Activated CD4-positive, alpha-beta T cell treated with anti-CD3 and anti-CD28 coated beads, Interleukin-2, amount 10 ng/mL, durations not matched to agents 7 days and 5 days (primary cell): ENCODE measurements at regions not wholly inside any gene's neighbourhood (a gene's known extent, or its start where the extent isn't known, plus 50 kb on each side); places are given as distances from the start of the nearest gene placed in this dataset.

ENCODE experiments used
- CTCF ChIA-PET: fragments of 350-600 bp; sonication (Branson Sonifier 250); formaldehyde crosslinking; loops from one replicate; lab custom pipeline; 2021; ENCODE audit warnings: antibody characterized with exemption; lab: Charles Lee
- POLR2A ChIA-PET: fragments of 350-600 bp; sonication (Branson Sonifier 250); formaldehyde crosslinking; loops from one replicate; lab custom pipeline; 2021; ENCODE audit warnings: antibody characterized with exemption; lab: Charles Lee
- DNase-seq: peaks from one replicate; pipeline ENCODE4 v3.0.0-alpha.2; 2020
- H3K27ac Mint-ChIP-seq: one replicate; pipeline ENCODE4 v1.8.0; 2021; ENCODE audit warnings: mild to moderate bottlenecking, moderate library complexity, mixed read lengths
- H3K27me3 Mint-ChIP-seq: one replicate; pipeline ENCODE4 v1.8.0; 2021; ENCODE audit warnings: mixed read lengths
- H3K36me3 Mint-ChIP-seq: one replicate; pipeline ENCODE4 v1.8.0; 2021; ENCODE audit warnings: low read depth, mixed read lengths
- H3K4me1 Mint-ChIP-seq: one replicate; pipeline ENCODE4 v1.8.0; 2021; ENCODE audit warnings: mixed read lengths
- H3K4me3 Mint-ChIP-seq: one replicate; pipeline ENCODE4 v1.8.0; 2021; ENCODE audit warnings: mild to moderate bottlenecking, moderate library complexity, mixed read lengths
- H3K9me3 Mint-ChIP-seq: one replicate; pipeline ENCODE4 v1.8.0; 2021; ENCODE audit warnings: mixed read lengths

DNA sequence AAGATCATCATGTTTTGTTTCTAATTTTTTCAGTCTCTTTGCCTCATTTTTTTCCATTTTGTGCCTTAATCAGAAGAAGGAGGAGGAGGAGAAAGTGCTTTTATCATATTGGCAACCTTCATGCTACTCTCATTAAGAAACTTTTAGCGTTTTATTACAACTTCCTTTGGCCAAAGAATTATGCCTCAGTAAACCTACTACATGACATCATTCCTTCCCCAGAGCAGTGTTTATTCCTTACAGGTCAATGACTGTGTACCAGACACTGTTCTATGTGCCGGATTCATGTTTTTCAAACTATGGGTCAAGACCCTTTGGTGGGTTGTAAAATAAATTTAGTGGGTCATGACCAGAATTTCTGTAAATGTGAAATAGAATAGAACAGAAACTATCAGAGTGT lies 110.4 kb downstream of the SLC30A10 start:
- CTCF ChIA-PET, result no interaction called here
- Mint-ChIP-seq H3K27ac (no peak overlapping the region), H3K36me3 (no peaks in the 10 kb centered on the region), H3K4me3 (no peak overlapping the region), H3K27me3 (no peaks in the 10 kb centered on the region), H3K9me3 (no peaks in the 10 kb centered on the region), H3K4me1 (no peaks in the 10 kb centered on the region)
- POLR2A ChIA-PET, result no interaction called here
- no peak for DNase-seq

DNA sequence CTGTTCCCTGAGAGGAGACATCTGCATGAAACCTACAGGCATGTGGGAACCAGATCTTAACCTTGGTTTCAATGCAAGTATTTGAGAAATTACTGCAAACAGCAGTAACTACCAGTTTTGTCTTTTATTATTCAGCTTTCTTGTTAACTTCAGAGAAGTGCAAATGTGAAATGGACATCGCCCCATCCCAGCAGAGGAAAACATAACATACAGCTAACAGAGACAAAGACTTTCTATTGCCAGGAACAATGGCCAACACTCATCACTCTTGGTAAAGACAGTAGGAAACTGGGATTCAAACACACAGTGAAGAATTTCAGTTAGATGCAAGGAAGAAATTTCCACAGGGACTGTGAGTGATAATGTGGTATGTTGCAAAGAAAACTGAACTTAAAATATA lies 115.1 kb downstream of the SLC30A10 start:
- ChIA-PET POLR2A (no interaction called here), CTCF (no interaction called here)
- no peaks in the 10 kb centered on the region for H3K9me3 Mint-ChIP-seq
- H3K27me3 Mint-ChIP-seq, result no peaks in the 10 kb centered on the region
- H3K36me3 Mint-ChIP-seq, result no peaks in the 10 kb centered on the region
- no peak for DNase-seq
- H3K4me3 Mint-ChIP-seq, result no peak overlapping the region
- no peaks in the 10 kb centered on the region for H3K4me1 Mint-ChIP-seq
- no peak overlapping the region for H3K27ac Mint-ChIP-seq

DNA sequence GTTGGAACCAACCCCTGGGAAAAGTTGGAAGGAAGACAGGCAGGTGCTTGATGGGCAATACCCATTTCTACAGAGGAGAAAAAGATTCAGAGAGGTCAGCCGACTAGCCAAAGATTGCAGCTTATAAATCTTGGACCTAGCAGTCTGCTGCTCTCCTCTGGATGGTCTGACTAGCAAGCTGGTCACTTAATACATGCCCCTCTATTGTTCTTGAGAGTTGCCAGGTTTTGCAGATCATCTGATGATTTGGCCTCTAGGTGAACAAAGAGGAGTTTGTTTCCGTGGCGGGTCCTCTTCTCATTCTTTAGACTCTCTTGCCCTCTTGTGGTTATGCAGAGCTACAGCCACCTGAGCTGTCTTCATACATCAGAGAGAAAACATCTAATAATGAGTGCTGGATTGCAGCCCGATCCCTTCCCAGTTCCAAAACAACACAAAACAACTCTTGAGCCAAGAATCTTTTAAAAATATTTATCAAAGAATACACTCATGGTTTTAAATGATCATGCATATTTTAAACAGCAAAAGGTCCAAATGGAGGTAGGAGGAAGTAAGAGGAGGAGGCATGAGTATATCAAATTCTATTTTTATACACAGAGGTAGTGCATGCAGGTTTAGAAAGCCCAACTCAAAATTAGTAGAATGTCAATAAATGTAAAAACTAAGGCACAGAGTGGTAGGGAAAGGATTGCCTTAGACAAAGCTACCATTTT lies 115.7 kb downstream of the SLC30A10 start:
- H3K4me3 Mint-ChIP-seq, result no peak overlapping the region
- peak; percentile 23 for DNase-seq
- H3K9me3 Mint-ChIP-seq, result no peaks in the 10 kb centered on the region
- no peak overlapping the region for H3K27ac Mint-ChIP-seq
- H3K4me1 Mint-ChIP-seq, result no peaks in the 10 kb centered on the region
- no peaks in the 10 kb centered on the region for H3K36me3 Mint-ChIP-seq
- ChIA-PET CTCF (no interaction called here), POLR2A (no interaction called here)
- H3K27me3 Mint-ChIP-seq, result no peaks in the 10 kb centered on the region

DNA sequence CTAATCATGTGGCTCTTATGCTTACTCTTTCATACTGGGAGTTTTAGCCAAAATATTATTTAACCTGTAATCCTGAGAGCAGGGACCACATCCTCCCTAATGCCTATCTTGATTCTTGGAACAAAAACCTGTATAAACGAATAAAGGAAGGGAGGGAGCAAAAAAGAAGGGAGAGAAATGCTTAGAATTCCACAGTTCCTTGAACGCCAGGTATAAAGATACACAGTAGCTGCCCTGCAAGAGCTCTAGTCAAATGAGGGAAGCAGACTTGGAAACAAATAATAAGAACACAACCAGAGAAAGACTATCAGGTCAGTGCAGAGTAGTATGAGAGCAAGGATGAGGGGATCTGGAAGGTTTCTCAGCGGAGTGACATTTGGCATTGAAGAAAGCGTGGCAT lies 116.3 kb downstream of the SLC30A10 start:
- Mint-ChIP-seq H3K9me3 (no peaks in the 10 kb centered on the region), H3K4me3 (no peak overlapping the region), H3K27me3 (no peaks in the 10 kb centered on the region), H3K36me3 (no peaks in the 10 kb centered on the region), H3K4me1 (no peaks in the 10 kb centered on the region), H3K27ac (no peak overlapping the region)
- ChIA-PET POLR2A (no interaction called here), CTCF (no interaction called here)
- DNase-seq, result no peak

DNA sequence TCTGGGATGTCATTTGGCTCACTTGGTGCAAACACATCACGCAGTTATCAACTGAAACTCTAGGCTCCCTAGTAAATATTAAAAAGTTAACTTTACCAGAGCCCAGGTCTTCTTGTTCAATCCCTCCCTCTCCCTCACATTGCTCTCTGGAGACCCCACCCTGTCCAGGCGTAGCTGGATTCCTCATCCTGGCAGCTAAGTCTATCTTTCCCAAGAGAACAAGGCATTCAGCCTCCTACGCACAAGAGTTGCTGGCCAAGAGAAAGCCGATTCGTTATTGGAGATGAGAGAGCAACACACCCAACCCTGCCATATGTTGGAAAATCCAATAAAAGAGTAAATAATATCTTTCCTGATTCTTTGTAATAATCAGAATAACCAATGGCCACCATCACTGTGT lies 117.9 kb downstream of the SLC30A10 start:
- no peak overlapping the region for H3K4me3 Mint-ChIP-seq
- DNase-seq, result no peak
- H3K36me3 Mint-ChIP-seq, result no peaks in the 10 kb centered on the region
- ChIA-PET CTCF (interaction anchor here (0.6 kb wide), 1 partner anchor 68 kb away, joined by 3 read pairs; no protein-coding TSS in a partner anchor), POLR2A (no interaction called here)
- no peaks in the 10 kb centered on the region for H3K4me1 Mint-ChIP-seq
- no peaks in the 10 kb centered on the region for H3K27me3 Mint-ChIP-seq
- H3K9me3 Mint-ChIP-seq, result no peaks in the 10 kb centered on the region
- H3K27ac Mint-ChIP-seq, result no peak overlapping the region

DNA sequence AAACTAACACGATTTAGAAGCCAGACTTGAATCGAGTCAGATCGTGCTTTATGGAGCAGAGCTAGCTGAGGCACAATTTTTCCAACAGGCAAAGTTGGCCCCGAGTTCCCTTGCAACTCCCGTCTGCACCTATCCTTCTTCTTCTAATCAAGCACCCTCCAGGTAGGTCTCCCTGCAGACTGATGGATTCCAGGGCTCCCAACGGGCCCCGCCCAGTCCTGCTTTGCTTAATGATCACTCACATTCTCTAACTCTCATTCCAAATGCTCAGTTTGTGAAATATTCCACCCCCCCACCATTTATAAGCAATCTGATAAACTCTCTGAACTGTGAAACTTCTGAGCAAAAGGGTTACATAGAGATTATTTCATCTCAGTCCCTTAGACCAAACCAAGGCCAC lies 119.6 kb downstream of the SLC30A10 start:
- no peak overlapping the region for H3K4me3 Mint-ChIP-seq
- POLR2A ChIA-PET, result no interaction called here
- no peaks in the 10 kb centered on the region for H3K36me3 Mint-ChIP-seq
- H3K27ac Mint-ChIP-seq, result no peak overlapping the region
- CTCF ChIA-PET, result interaction anchor here (0.7 kb wide), 1 partner anchor 17 kb away, joined by 4 read pairs; no protein-coding TSS in a partner anchor
- H3K9me3 Mint-ChIP-seq, result no peaks in the 10 kb centered on the region
- no peaks in the 10 kb centered on the region for H3K4me1 Mint-ChIP-seq
- no peak for DNase-seq
- H3K27me3 Mint-ChIP-seq, result no peaks in the 10 kb centered on the region

DNA sequence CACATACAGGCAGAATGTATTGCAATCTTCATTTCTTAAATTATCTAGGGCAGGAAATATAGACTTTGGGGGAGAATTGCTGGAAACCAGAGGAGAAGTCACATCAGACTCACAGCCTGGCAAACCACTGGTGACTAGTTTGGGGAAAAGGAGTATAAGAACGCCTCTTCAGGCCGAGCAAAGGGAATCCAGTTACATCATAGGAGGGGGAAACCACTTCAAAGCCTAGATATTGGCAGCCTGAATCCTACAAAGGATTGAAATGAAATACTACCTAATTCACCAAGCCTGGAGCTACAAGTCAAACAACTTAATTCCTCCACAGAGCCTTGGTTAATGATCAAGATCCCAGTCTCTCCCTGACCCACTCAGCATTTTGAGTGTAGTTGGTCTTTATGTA lies 121.7 kb downstream of the SLC30A10 start:
- no peak overlapping the region for H3K4me3 Mint-ChIP-seq
- no peaks in the 10 kb centered on the region for H3K36me3 Mint-ChIP-seq
- ChIA-PET POLR2A (no interaction called here), CTCF (no interaction called here)
- no peak for DNase-seq
- H3K27me3 Mint-ChIP-seq, result no peaks in the 10 kb centered on the region
- no peaks in the 10 kb centered on the region for H3K9me3 Mint-ChIP-seq
- no peak overlapping the region for H3K27ac Mint-ChIP-seq
- no peaks in the 10 kb centered on the region for H3K4me1 Mint-ChIP-seq

DNA sequence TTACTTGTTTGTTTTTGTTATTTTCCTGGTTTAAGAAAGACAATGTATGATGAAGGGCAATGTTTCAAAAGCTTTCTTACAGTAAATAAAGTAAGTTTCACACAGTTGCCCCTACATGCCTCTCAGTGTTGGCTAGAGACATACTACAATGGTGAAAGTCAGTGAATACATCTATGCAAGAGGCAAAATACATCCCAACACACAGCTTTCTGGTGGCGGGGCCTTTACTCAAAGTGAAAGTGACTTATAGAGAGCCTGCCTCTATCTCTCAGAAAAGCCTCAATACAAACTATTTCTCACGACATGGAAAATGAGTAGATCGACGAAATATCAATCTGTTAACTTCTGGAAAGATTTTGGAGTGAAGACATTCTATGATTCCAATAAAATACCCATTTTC lies 122.3 kb downstream of the SLC30A10 start:
- no peak overlapping the region for H3K27ac Mint-ChIP-seq
- H3K27me3 Mint-ChIP-seq, result no peaks in the 10 kb centered on the region
- ChIA-PET CTCF (no interaction called here), POLR2A (no interaction called here)
- H3K9me3 Mint-ChIP-seq, result no peaks in the 10 kb centered on the region
- H3K36me3 Mint-ChIP-seq, result no peaks in the 10 kb centered on the region
- no peak for DNase-seq
- H3K4me3 Mint-ChIP-seq, result no peak overlapping the region
- no peaks in the 10 kb centered on the region for H3K4me1 Mint-ChIP-seq

DNA sequence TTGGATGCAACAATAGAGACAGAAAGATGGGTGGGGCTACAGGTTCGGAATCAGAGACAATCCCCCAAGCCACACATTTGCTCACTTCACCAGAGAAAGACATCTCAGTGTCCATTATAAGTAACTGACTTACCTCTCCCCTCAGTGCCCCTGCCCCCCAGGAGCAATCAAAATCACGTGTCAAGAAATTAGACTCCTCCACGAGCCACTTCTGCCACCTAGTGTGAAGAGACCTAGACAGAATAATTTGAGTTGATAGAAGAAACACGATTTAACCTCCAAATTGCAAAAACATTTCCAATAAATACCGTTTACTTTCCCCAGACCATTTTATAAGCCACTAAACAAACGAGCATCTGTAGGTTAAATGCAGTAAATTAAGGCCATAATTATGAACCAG lies 123.2 kb downstream of the SLC30A10 start:
- no peak for DNase-seq
- Mint-ChIP-seq H3K27me3 (no peaks in the 10 kb centered on the region), H3K27ac (no peak overlapping the region), H3K36me3 (no peaks in the 10 kb centered on the region), H3K9me3 (no peaks in the 10 kb centered on the region), H3K4me3 (no peak overlapping the region), H3K4me1 (no peaks in the 10 kb centered on the region)
- POLR2A ChIA-PET, result no interaction called here
- CTCF ChIA-PET, result no interaction called here

DNA sequence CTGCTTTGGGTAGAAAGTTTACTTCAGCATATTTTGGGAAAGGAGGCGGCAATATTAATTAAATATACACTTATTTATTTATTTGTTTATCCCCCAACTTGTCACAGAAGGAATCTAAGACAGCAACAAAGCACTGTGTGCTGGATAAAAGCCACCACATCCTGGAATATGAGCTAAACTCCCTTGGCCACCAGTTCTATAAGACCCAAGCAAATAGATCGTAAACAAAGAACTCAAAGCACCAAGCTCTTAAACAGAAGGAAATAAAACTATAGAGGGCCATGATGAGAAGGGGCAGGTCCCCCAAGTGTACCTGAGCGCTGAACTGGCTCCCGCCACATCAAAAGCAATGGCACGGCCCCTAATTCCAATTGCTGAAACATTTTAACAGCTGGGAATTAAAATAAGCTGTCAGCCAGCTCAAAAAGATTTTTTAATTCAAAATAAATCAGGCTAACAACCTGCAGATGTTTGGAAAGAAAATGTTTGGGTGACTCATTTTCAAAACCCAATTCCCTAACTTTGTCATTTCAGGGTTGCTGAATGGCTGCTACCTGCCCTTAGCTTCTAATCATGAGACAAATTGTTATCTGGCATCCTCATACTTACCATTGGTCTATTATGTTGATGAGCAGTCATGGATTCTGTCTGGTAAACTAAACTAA lies 127.1 kb downstream of the SLC30A10 start:
- Mint-ChIP-seq H3K27me3 (no peaks in the 10 kb centered on the region), H3K27ac (no peak overlapping the region), H3K4me1 (no peaks in the 10 kb centered on the region), H3K9me3 (no peaks in the 10 kb centered on the region), H3K4me3 (no peak overlapping the region), H3K36me3 (no peaks in the 10 kb centered on the region)
- ChIA-PET POLR2A (no interaction called here), CTCF (no interaction called here)
- no peak for DNase-seq

DNA sequence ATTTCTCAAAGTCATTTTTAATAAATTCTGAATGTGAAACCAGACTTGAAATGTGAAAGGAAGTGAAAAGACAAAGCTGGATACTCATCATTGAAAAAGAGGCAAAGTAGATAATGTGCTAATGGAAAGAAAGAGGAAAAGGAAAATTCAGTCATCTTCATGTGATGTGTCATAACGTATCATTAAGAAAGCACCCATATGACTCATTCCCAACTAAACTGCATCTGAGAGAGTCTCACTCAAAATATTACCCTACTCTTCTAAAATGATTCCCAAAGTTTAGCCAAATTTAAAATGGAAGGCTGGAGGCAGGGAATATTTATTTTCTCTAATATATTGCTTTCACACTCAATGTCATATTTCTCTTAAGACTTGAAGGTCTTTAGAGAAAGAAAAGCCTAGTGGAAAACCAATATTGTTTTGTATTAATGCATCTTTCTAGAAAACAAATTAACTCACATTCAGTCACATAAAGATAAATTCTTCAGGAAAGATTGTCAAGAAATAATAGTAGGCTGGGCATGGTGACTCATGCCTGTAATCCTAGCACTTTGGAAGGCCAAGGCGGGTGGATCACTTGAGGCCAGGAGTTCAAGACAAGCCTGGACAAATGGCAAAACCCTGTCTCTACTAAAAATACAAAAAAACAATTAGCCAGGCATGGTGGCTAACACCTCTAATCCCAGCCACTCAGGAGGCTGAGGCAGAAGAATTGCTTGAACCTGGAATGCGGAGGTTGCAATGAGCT lies 129.9 kb downstream of the SLC30A10 start:
- ChIA-PET CTCF (no interaction called here), POLR2A (no interaction called here)
- no peak overlapping the region for H3K27ac Mint-ChIP-seq
- no peak for DNase-seq
- no peaks in the 10 kb centered on the region for H3K36me3 Mint-ChIP-seq
- H3K27me3 Mint-ChIP-seq, result no peaks in the 10 kb centered on the region
- no peak overlapping the region for H3K4me3 Mint-ChIP-seq
- no peaks in the 10 kb centered on the region for H3K4me1 Mint-ChIP-seq
- H3K9me3 Mint-ChIP-seq, result no peaks in the 10 kb centered on the region

DNA sequence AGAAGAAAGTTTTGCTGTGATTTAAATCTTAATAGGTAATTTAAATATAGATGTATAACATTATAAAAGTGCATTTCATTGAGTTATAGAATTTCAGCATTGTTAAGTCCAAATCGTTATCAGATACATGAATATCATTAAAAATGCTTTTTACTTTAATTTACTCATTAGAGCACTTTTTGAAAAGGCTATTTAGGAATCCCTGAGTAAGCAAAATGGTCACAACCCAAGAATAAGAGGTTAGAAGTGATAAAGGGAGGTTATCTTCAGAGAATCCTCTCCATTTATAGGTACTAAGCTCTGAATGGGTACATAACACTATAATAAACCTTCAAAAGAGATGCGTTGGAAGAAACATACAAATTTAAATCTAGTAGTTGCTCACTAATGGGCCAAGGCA lies 130.7 kb downstream of the SLC30A10 start:
- Mint-ChIP-seq H3K9me3 (no peaks in the 10 kb centered on the region), H3K4me3 (no peak overlapping the region)

DNA sequence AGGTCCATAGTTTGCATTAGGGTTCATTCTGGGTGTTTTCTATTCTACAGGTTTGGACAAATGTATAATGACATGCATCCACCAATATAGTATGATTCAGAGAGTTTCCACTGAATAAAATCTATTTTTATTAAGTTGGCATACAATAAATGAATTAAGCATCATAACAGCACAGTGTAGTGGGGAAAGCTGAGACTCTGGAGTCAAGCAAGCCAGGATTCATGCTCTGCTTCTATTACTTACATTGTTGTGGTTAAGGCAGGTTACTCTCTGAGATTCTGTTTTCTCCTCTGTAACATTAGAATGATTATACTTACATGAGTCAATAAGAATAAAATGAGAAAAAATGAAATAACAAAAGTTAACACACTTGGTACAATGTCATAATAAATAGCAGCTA lies 131.3 kb downstream of the SLC30A10 start:
- H3K9me3 Mint-ChIP-seq, result no peaks in the 10 kb centered on the region
- no peak overlapping the region for H3K4me3 Mint-ChIP-seq
- no peak for DNase-seq
- ChIA-PET CTCF (no interaction called here), POLR2A (no interaction called here)
- H3K4me1 Mint-ChIP-seq, result no peaks in the 10 kb centered on the region
- no peak overlapping the region for H3K27ac Mint-ChIP-seq
- no peaks in the 10 kb centered on the region for H3K36me3 Mint-ChIP-seq
- no peaks in the 10 kb centered on the region for H3K27me3 Mint-ChIP-seq

More for the DNA sequence above, 130.7 kb downstream of the SLC30A10 start:
- no peaks in the 10 kb centered on the region for H3K36me3 Mint-ChIP-seq
- H3K27ac Mint-ChIP-seq, result no peak overlapping the region
- no peak for DNase-seq
- POLR2A ChIA-PET, result no interaction called here
- CTCF ChIA-PET, result no interaction called here
- H3K27me3 Mint-ChIP-seq, result no peaks in the 10 kb centered on the region
- H3K4me1 Mint-ChIP-seq, result no peaks in the 10 kb centered on the region
